MCF 10A (cell line): ENCODE measurements at regions not wholly inside any gene's neighbourhood (a gene's known extent, or its start where the extent isn't known, plus 50 kb on each side); places are given as distances from the start of the nearest gene placed in this dataset.

Experiments used
- BruUV-seq: library from RNA; stranded (reverse); fragments of 400-500 nt; replicated peaks from 2 replicates; lab custom pipeline; 2021; lab: Mats Ljungman, UMichigan
- CTCF ChIA-PET: fragments of 300-600 bp; sonication (Branson Sonifier 250); formaldehyde crosslinking; extraction: SDS; loops from one replicate; lab custom pipeline; 2021; ENCODE audit warnings: antibody characterized with exemption, inconsistent platforms; lab: Yijun Ruan, JAX
- POLR2A ChIA-PET: fragments of 300-600, 350-650 bp; sonication (Branson Sonifier 250); formaldehyde crosslinking; extraction: SDS; loops from one replicate; lab custom pipeline; 2020; ENCODE audit warnings: antibody characterized with exemption, inconsistent platforms; lab: Yijun Ruan, JAX
- DNase-seq: peaks from one replicate; pipeline ENCODE4 v3.0.0-alpha.2; 2018; ENCODE audit not compliant: unreplicated experiment
- H3K27ac Mint-ChIP-seq: one replicate; pipeline ENCODE4 v1.8.0; 2022; ENCODE audit warnings: mild to moderate bottlenecking, low read depth, mixed read lengths; ENCODE audit not compliant: unreplicated experiment
- H3K27me3 Mint-ChIP-seq: one replicate; pipeline ENCODE4 v1.8.0; 2022; ENCODE audit warnings: mixed read lengths; ENCODE audit not compliant: insufficient read depth, unreplicated experiment
- H3K36me3 Mint-ChIP-seq: one replicate; pipeline ENCODE4 v1.8.0; 2022; ENCODE audit warnings: mild to moderate bottlenecking, moderate library complexity, mixed read lengths; ENCODE audit not compliant: insufficient read depth, unreplicated experiment
- H3K4me1 Mint-ChIP-seq: one replicate; pipeline ENCODE4 v1.8.0; 2022; ENCODE audit warnings: mixed read lengths; ENCODE audit not compliant: insufficient read depth, unreplicated experiment
- H3K4me3 Mint-ChIP-seq: one replicate; pipeline ENCODE4 v1.8.0; 2022; ENCODE audit warnings: mild to moderate bottlenecking, moderate library complexity, mixed read lengths; ENCODE audit not compliant: unreplicated experiment
- H3K9me3 Mint-ChIP-seq: one replicate; pipeline ENCODE4 v1.8.0; 2022; ENCODE audit warnings: mixed read lengths; ENCODE audit not compliant: unreplicated experiment
- CTCF ChIP-seq: fragments of 200-600 bp; IDR thresholded peaks from one replicate; pipeline ENCODE4 v1.8.0; 2022; ENCODE audit warnings: antibody characterized with exemption, mild to moderate bottlenecking; ENCODE audit not compliant: unreplicated experiment
- intact Hi-C: fragments of 100-400 bp; cut with micrococcal nuclease; formaldehyde crosslinking; loops from 2 replicates; pipeline ENCODE4 v1.14.1; 2022

GRCh38 chr2:59968441-59968840, 585.0 kb downstream of the BCL11A start:
- no peaks in the 10 kb centered on the region for H3K4me1 Mint-ChIP-seq
- H3K9me3 Mint-ChIP-seq = no peaks in the 10 kb centered on the region
- H3K36me3 Mint-ChIP-seq = no peaks in the 10 kb centered on the region
- intact Hi-C loops = no loop called here
- no peak overlapping the region for H3K27ac Mint-ChIP-seq
- CTCF ChIA-PET = no interaction called here
- TF ChIP-seq CTCF = no peak
- no peaks in the 10 kb centered on the region for H3K27me3 Mint-ChIP-seq
- BruUV-seq = no TSS peak
- POLR2A ChIA-PET = no interaction called here
- no peak overlapping the region for H3K4me3 Mint-ChIP-seq
- DNase-seq = no peak

- no peak for DNase-seq
- intact Hi-C loops = no loop called here
- ChIA-PET POLR2A (no interaction called here), CTCF (interaction anchor here (0.7 kb wide), 1 partner anchor 1689 kb away, joined by 3 read pairs; no protein-coding TSS in a partner anchor)
- BruUV-seq = no TSS peak
- Mint-ChIP-seq H3K4me3 (no peak overlapping the region), H3K27ac (no peak overlapping the region), H3K9me3 (no peaks in the 10 kb centered on the region), H3K4me1 (no peaks in the 10 kb centered on the region), H3K27me3 (no peaks in the 10 kb centered on the region), H3K36me3 (no peaks in the 10 kb centered on the region)
- no peak for TF ChIP-seq CTCF
Observed at GRCh38 chr2:59967691-59968090, 585.8 kb downstream of the BCL11A start.

- BruUV-seq = no TSS peak
- no peak for TF ChIP-seq CTCF
- H3K4me1 Mint-ChIP-seq = no peaks in the 10 kb centered on the region
- H3K27me3 Mint-ChIP-seq = no peaks in the 10 kb centered on the region
- H3K4me3 Mint-ChIP-seq = no peak overlapping the region
- POLR2A ChIA-PET = interaction anchor here (0.6 kb wide), 1 partner anchor 9 kb away, joined by 3 read pairs; no protein-coding TSS in a partner anchor
- H3K27ac Mint-ChIP-seq = no peak overlapping the region
- intact Hi-C loops = no loop called here
- CTCF ChIA-PET = interaction anchor here (0.6 kb wide), 1 partner anchor 147 kb away, joined by 3 read pairs; no protein-coding TSS in a partner anchor
- no peaks in the 10 kb centered on the region for H3K36me3 Mint-ChIP-seq
- H3K9me3 Mint-ChIP-seq = no peaks in the 10 kb centered on the region
- DNase-seq = no peak
Observed at GRCh38 chr2:59963157-59963556, 590.3 kb downstream of the BCL11A start.

GRCh38 chr2:59961746-59962145, 591.7 kb downstream of the BCL11A start:
- POLR2A ChIA-PET = interaction anchor here (0.7 kb wide), 1 partner anchor 507 kb away, joined by 3 read pairs; no protein-coding TSS in a partner anchor
- H3K36me3 Mint-ChIP-seq = no peaks in the 10 kb centered on the region
- no peak for TF ChIP-seq CTCF
- no peaks in the 10 kb centered on the region for H3K4me1 Mint-ChIP-seq
- no peak overlapping the region for H3K27ac Mint-ChIP-seq
- DNase-seq = no peak
- CTCF ChIA-PET = interaction anchor here (0.6 to 1.0 kb wide), 2 partner anchors 182 to 681 kb away, joined by 3 read pairs; no protein-coding TSS in a partner anchor
- intact Hi-C loops = no loop called here
- no peaks in the 10 kb centered on the region for H3K27me3 Mint-ChIP-seq
- no TSS peak for BruUV-seq
- no peak overlapping the region for H3K4me3 Mint-ChIP-seq
- no peaks in the 10 kb centered on the region for H3K9me3 Mint-ChIP-seq
